ENCODE measurements at regions not wholly inside any gene's neighbourhood (a gene's known extent, or its start where the extent isn't known, plus 50 kb on each side); places are given as distances from the start of the nearest gene placed in this dataset.

DNA sequence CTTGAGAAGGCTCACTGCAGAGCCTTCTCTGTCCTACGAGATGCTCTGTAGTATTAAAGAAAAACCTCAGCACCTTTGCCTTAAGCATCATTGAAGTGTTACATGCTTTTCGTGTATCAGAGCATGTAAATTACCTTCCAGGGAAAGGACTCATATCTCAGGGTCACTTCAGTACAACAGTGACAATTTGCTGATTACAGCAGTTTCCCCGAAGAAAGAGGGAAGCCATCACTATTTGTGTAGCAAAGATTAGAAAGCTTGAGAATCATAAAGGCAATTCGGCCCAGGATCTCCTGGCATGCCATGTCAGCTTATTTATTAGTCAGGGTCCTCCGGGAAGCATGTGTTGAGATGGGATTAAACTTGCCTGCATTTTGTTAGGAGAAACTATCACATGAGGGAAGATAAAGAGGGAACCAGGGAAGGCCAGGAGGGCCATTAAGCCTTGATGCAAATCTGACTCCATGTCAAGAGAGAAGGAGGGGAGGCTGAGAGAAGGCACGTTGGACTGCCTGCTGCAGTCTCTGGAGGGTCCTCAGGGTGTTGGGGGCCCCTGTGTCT, 55.2 kb upstream of the KCNJ6 start (continued):
- TF ChIP-seq, protein P1, sequence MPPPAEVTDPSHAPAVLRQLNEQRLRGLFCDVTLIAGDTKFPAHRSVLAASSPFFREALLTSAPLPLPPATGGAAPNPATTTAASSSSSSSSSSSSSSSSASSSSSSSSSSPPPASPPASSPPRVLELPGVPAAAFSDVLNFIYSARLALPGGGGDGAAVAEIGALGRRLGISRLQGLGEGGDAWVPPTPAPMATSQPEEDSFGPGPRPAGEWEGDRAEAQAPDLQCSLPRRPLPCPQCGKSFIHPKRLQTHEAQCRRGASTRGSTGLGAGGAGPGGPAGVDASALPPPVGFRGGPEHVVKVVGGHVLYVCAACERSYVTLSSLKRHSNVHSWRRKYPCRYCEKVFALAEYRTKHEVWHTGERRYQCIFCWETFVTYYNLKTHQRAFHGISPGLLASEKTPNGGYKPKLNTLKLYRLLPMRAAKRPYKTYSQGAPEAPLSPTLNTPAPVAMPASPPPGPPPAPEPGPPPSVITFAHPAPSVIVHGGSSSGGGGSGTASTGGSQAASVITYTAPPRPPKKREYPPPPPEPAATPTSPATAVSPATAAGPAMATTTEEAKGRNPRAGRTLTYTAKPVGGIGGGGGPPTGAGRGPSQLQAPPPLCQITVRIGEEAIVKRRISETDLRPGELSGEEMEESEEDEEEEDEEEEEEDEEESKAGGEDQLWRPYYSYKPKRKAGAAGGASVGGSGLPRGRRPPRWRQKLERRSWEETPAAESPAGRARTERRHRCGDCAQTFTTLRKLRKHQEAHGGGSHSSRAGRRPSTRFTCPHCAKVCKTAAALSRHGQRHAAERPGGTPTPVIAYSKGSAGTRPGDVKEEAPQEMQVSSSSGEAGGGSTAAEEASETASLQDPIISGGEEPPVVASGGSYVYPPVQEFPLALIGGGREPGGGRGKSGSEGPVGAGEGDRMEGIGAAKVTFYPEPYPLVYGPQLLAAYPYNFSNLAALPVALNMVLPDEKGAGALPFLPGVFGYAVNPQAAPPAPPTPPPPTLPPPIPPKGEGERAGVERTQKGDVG (CRISPR knock-in tag; IDR thresholded peaks at IDR 0.05) = no peak

DNA sequence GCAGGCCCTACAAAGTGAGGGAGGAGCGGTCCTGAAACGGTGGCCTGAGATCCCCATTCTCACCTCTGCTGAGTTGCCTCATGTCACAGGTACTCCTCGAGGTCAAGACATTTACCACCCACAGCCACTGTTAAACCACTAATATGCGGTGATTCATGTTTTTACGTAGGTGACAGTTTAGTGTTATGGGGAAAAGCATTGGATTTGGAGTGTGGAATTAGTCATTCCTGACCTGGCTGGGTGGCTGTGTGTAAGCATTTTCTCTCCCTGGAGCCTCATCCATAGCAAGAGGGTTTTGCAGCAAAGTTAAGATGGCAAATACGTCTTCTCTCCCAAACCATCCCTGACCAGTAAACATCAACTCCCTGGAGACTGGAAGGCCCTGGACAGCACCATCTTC, 57.8 kb upstream of the KCNJ6 start:
- ChIA-PET CTCF (no interaction called here), SMC1A (ENCODE audit: uncharacterized antibody, unreplicated experiment) (no interaction called here), RAD21 (ENCODE audit: unreplicated experiment) (no interaction called here), POLR2A (no interaction called here)
- in situ Hi-C loops (cut with MboI) = no loop called here
- no TSS peak for BruUV-seq (replicated peaks)
- no peak overlapping the region for H3K4me2 ChIP-seq (ENCODE audit: control insufficient read depth, insufficient read depth)
- H4K20me1 ChIP-seq (ENCODE audit: control insufficient read depth, insufficient read depth) = no peaks in the 10 kb centered on the region
- no peak for DNase-seq (ENCODE audit: low read depth, low spot score)
- intact Hi-C loops (cut with micrococcal nuclease; ENCODE audit: unreplicated experiment) = no loop called here
- H2AFZ ChIP-seq (ENCODE audit: control insufficient read depth, low read depth, low read length) = no peak overlapping the region
- H3K27me3 ChIP-seq (replicated peaks in 1 of 2; ENCODE audit: control insufficient read depth in 2 of 2, insufficient read depth in 2 of 2, low read length in 1 of 2) = no peaks in the 10 kb centered on the region
- no peak for ATAC-seq
- H3K36me3 ChIP-seq (ENCODE audit: control insufficient read depth in 2 of 2, insufficient read depth in 2 of 2, low read length in 1 of 2) = no peaks in the 10 kb centered on the region
- TF ChIP-seq YY1 (IDR thresholded peaks at IDR 0.05; ENCODE audit: low read depth, low read length) (no peak), NR2C1 (IDR thresholded peaks at IDR 0.05) (no peak), MYB (IDR thresholded peaks at IDR 0.05; ENCODE audit: borderline replicate concordance, low read depth, low read length) (no peak), SMARCA5 (IDR thresholded peaks at IDR 0.05) (no peak), WRNIP1 (IDR thresholded peaks at IDR 0.05; ENCODE audit: borderline replicate concordance, low read depth, low read length) (no peak), RCOR1 (conservative IDR thresholded peaks at IDR 0.05; ENCODE audit: low read depth, low read length) (no peak), CHD1 (IDR thresholded peaks at IDR 0.05; ENCODE audit: low read depth, low read length) (no peak), EED (IDR thresholded peaks at IDR 0.05; ENCODE audit: low read depth) (no peak), JUNB (IDR thresholded peaks at IDR 0.05) (no peak), NBN (IDR thresholded peaks at IDR 0.05) (no peak), PAX5 (IDR thresholded peaks at IDR 0.05; ENCODE audit: borderline replicate concordance, low read depth, low read length) (no peak)
- TF ChIP-seq, protein P2, sequence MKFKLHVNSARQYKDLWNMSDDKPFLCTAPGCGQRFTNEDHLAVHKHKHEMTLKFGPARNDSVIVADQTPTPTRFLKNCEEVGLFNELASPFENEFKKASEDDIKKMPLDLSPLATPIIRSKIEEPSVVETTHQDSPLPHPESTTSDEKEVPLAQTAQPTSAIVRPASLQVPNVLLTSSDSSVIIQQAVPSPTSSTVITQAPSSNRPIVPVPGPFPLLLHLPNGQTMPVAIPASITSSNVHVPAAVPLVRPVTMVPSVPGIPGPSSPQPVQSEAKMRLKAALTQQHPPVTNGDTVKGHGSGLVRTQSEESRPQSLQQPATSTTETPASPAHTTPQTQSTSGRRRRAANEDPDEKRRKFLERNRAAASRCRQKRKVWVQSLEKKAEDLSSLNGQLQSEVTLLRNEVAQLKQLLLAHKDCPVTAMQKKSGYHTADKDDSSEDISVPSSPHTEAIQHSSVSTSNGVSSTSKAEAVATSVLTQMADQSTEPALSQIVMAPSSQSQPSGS (IDR thresholded peaks at IDR 0.05; ENCODE audit: low read length) = no peak
- TF ChIP-seq, protein P3, sequence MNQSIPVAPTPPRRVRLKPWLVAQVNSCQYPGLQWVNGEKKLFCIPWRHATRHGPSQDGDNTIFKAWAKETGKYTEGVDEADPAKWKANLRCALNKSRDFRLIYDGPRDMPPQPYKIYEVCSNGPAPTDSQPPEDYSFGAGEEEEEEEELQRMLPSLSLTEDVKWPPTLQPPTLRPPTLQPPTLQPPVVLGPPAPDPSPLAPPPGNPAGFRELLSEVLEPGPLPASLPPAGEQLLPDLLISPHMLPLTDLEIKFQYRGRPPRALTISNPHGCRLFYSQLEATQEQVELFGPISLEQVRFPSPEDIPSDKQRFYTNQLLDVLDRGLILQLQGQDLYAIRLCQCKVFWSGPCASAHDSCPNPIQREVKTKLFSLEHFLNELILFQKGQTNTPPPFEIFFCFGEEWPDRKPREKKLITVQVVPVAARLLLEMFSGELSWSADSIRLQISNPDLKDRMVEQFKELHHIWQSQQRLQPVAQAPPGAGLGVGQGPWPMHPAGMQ (IDR thresholded peaks at IDR 0.05; ENCODE audit: borderline replicate concordance) = no peak
- no peak for FAIRE-seq
- no peaks in the 10 kb centered on the region for H3K79me2 ChIP-seq (ENCODE audit: control insufficient read depth, insufficient read depth, low read length)
- WGBS (ENCODE audit: insufficient coverage, insufficient replicate concordance, low lambda C conversion rate, missing lambda C conversion rate) = 17% methylated on average over 6 of the region's 6 CpGs
- H3K4me1 ChIP-seq (ENCODE audit: control insufficient read depth, insufficient read depth, low read length) = no peaks in the 10 kb centered on the region
- no peaks in the 10 kb centered on the region for H3K9me3 ChIP-seq (replicated peaks; ENCODE audit: control insufficient read depth, insufficient read depth, low read length)
- H3K27ac ChIP-seq (ENCODE audit: control insufficient read depth, insufficient read depth) = no peak overlapping the region
- H3K4me3 ChIP-seq = no peak overlapping the region
- no peak overlapping the region for H3K9ac ChIP-seq (ENCODE audit: control insufficient read depth, insufficient read depth, low read length)
